Breast epithelium (tissue), 4 donors: ENCODE measurements at regions not wholly inside any gene's neighbourhood (a gene's known extent, or its start where the extent isn't known, plus 50 kb on each side); places are given as distances from the start of the nearest gene placed in this dataset.

Source experiments
- DNase-seq, 2 donors: peaks; one replicate each; pipeline ENCODE4 v3.0.0-alpha.2; 2019; ENCODE audit warnings: low spot score in 2 of 2
- H3K27ac ChIP-seq, 2 donors: fragments of 200-600 bp; sonication (generic) in 1 of 2; one replicate each; pipeline ENCODE4 v1.5.1; 2016 to 2019; ENCODE audit warnings: mild to moderate bottlenecking in 1 of 2
- H3K27me3 ChIP-seq, 2 donors: fragments of 200-600 bp; sonication (generic) in 1 of 2; one replicate each; pipeline versions ENCODE4 v1.5.1 to v1.6.0; 2017 to 2019; ENCODE audit warnings: control low read depth in 1 of 2, mild to moderate bottlenecking in 1 of 2
- H3K36me3 ChIP-seq: fragments of 200-600 bp; one replicate; pipeline ENCODE4 v1.5.1; 2019
- H3K4me1 ChIP-seq, 2 donors: fragments of 200-600 bp; sonication (generic); one replicate each; pipeline ENCODE4 v1.5.1; 2016 to 2019; ENCODE audit warnings: control low read depth in 1 of 2
- H3K4me3 ChIP-seq, 3 donors: fragments of 200-600 bp; sonication (generic); 1 replicate in 2 of 3; 2 replicates in 1 of 3; pipeline ENCODE4 v1.5.1; 2016 to 2019; ENCODE audit warnings: mild to moderate bottlenecking in 3 of 3, moderate library complexity in 2 of 3
- H3K9me3 ChIP-seq, 2 donors: fragments of 200-600 bp; sonication (generic) in 1 of 2; one replicate each; pipeline ENCODE4 v1.5.1; 2016 to 2019; ENCODE audit warnings: control low read depth in 1 of 2
- POLR2A ChIP-seq: fragments of 450-650 bp; IDR thresholded peaks from one replicate; pipeline ENCODE4 v1.6.1; 2016; ENCODE audit warnings: antibody characterized with exemption, mild to moderate bottlenecking, moderate library complexity
- POLR2AphosphoS5 ChIP-seq, 3 donors: sonication (generic); formaldehyde crosslinking; IDR thresholded peaks; one replicate each; pipeline ENCODE4 v1.6.1; 2017; ENCODE audit warnings: antibody characterized with exemption in 3 of 3
- intact Hi-C: fragments of 100-400 bp; cut with DNase I; formaldehyde crosslinking; loops from one replicate; pipeline ENCODE4 v1.15.1; 2023; ENCODE audit warnings: low total_unique reads
- TF ChIP-seq, protein P1 (sequence below), 3 donors: fragments of 450-650 bp; IDR thresholded peaks; one replicate each; pipeline ENCODE4 v1.5.1; 2016 to 2017; ENCODE audit warnings: antibody characterized with exemption in 3 of 3, mild to moderate bottlenecking in 3 of 3, moderate library complexity in 3 of 3

DNA sequence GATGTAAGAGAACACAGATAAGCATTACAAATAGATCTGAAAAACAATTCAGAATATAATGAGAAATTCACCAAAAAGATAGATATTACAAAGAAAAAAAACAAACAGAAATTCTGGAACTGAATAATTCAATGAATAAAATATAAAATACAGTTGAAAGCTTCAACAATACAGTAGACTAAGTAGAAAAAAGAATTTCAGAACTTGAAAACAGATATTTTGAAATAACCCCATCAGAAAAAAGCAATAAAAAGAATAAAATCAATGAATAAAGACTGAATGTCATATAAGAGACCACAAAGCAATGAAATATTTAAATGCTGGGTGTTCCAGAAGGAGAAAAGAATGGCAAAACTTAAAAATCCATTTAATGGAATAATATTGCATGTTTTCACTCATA, 611.4 kb upstream of the GHITM start:
- Histone ChIP-seq H3K27me3 (no peaks in the 10 kb centered on the region), H3K4me1 (no peaks in the 10 kb centered on the region), H3K36me3 (no peaks in the 10 kb centered on the region), H3K27ac (no peak overlapping the region), H3K4me3 (no peak overlapping the region), H3K9me3 (peaks cover 11 to 18% of the 10 kb centered on the region in 2 donors)
- no peak for TF ChIP-seq POLR2A
- TF ChIP-seq, protein P1, sequence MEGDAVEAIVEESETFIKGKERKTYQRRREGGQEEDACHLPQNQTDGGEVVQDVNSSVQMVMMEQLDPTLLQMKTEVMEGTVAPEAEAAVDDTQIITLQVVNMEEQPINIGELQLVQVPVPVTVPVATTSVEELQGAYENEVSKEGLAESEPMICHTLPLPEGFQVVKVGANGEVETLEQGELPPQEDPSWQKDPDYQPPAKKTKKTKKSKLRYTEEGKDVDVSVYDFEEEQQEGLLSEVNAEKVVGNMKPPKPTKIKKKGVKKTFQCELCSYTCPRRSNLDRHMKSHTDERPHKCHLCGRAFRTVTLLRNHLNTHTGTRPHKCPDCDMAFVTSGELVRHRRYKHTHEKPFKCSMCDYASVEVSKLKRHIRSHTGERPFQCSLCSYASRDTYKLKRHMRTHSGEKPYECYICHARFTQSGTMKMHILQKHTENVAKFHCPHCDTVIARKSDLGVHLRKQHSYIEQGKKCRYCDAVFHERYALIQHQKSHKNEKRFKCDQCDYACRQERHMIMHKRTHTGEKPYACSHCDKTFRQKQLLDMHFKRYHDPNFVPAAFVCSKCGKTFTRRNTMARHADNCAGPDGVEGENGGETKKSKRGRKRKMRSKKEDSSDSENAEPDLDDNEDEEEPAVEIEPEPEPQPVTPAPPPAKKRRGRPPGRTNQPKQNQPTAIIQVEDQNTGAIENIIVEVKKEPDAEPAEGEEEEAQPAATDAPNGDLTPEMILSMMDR (IDR thresholded peaks at IDR 0.05) = no peak
- TF ChIP-seq POLR2AphosphoS5 (IDR thresholded peaks at IDR 0.05) = no peak
- DNase-seq = no peak
- intact Hi-C loops = no loop called here

DNA sequence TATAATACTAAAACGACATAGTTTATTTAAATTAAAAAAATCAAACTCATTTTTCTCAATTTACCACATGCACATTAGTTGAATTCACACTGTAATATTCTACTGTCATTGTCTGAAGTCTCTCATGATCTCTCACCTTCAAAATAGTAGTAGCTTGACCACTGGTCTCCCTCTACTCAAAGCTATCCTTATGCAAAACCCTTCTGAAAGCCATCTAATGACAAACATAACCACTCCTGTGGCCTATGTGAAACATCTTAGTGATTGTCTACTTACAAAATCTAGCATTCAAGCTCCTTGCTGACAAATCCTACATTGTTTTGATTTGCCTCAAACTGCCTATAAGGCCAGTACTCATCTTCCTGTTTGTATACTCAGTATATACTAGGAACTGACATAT, 606.0 kb upstream of the GHITM start:
- Histone ChIP-seq H3K27me3 (no peaks in the 10 kb centered on the region), H3K4me1 (no peaks in the 10 kb centered on the region), H3K4me3 (no peak overlapping the region), H3K9me3 (peaks cover 0 to under 1% of the 10 kb centered on the region in 2 donors), H3K27ac (no peak overlapping the region), H3K36me3 (no peaks in the 10 kb centered on the region)
- intact Hi-C loops = no loop called here
- no peak for DNase-seq
- TF ChIP-seq POLR2A (no peak), POLR2AphosphoS5 (IDR thresholded peaks at IDR 0.05) (no peak)
- TF ChIP-seq, protein P1 (IDR thresholded peaks at IDR 0.05) = no peak

DNA sequence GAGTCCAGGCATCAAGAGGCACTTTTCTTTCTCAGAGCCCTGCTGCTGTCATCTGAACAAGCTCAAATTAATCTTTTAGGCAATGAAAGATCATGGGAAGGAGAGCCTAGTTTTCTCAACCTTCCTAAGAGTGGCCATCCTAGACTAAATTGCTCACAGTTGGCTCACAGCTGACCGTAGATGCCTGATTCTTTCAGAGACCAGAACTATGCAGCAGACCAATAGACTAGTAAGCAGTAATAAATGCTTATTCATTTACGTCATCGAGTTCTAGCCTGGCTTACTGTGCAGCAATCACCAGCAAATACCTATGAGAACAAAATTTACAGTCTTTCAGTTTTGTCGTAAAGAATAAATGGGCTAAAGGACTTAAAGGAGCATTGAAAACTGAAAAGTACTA, 602.9 kb upstream of the GHITM start:
- Histone ChIP-seq H3K4me1 (no peaks in the 10 kb centered on the region), H3K27me3 (no peaks in the 10 kb centered on the region), H3K9me3 (no peaks in the 10 kb centered on the region), H3K4me3 (no peak overlapping the region), H3K27ac (no peak overlapping the region), H3K36me3 (no peaks in the 10 kb centered on the region)
- intact Hi-C loops = no loop called here
- TF ChIP-seq POLR2AphosphoS5 (IDR thresholded peaks at IDR 0.05) (no peak), POLR2A (no peak)
- TF ChIP-seq, protein P1 (IDR thresholded peaks at IDR 0.05) = no peak
- no peak for DNase-seq

DNA sequence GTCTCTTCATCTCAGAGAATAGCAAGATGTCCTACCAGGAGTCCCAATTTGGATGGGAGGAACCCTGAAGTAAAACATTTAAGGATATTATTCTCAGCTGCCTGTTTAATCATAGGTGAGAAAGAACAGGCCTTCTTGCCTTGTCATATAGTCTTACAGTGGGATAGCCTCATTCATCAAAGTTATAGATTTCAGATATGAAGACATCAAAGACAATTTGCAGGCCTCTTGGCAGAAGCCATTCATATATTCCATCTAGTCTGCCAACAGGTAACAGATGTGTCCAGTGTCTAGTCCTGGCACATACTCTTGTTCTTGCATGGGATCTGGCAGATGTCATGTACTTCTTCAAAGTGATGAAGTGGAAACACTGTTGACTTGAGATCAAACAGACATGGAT, 601.3 kb upstream of the GHITM start:
- H3K4me3 ChIP-seq = no peak overlapping the region

DNA sequence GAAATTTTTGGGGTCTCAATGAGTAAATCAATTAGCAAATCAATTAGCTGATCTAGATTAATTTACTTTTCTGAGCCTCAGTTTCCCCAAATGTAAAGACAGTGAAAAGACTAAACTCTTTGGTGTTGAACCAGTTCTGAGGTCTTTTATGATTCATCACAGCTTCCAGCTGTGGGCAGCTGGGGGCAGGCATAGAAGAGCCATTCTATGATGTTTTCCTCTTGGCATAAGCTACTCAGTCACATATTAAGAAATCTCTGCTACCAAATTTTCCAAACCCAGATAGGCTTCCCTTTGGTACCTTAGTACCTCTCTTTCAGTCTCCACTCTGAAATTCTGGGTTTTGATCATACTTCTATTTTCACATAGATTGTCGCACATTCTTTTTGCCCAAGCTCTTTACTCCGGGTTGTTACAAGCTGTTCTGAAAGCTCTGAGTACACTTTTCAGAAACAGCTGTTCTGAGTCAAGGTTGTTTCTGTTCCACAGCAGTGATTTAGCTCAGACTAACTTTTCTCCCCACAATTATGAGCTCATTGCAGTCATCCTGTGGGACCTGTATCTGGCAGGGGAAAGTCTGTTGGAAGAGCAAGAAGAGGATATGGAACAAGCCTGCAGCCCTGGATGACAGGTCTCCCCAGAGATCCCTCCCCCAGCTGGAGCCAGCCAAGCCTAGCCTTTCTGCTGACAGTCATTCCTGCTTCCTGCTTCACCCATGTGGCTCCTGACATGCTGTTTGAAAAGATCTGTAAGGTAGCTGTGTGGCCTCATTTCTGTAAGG, 599.6 kb upstream of the GHITM start:
- no peak for DNase-seq
- TF ChIP-seq POLR2AphosphoS5 (IDR thresholded peaks at IDR 0.05) = no peak
- TF ChIP-seq, protein P1 (IDR thresholded peaks at IDR 0.05) = no peak
- TF ChIP-seq POLR2A = no peak
- no peaks in the 10 kb centered on the region for H3K4me1 ChIP-seq

More for the DNA sequence above, 601.3 kb upstream of the GHITM start:
- H3K27me3 ChIP-seq = no peaks in the 10 kb centered on the region
- DNase-seq = no peak
- no peaks in the 10 kb centered on the region for H3K9me3 ChIP-seq
- TF ChIP-seq POLR2A (no peak), POLR2AphosphoS5 (IDR thresholded peaks at IDR 0.05) (no peak)
- TF ChIP-seq, protein P1 (IDR thresholded peaks at IDR 0.05) = no peak
- no peak overlapping the region for H3K27ac ChIP-seq
- H3K4me1 ChIP-seq = no peaks in the 10 kb centered on the region
- intact Hi-C loops = no loop called here
- H3K36me3 ChIP-seq = no peaks in the 10 kb centered on the region

More for the DNA sequence above, 599.6 kb upstream of the GHITM start:
- Histone ChIP-seq H3K36me3 (no peaks in the 10 kb centered on the region), H3K27me3 (no peaks in the 10 kb centered on the region), H3K9me3 (no peaks in the 10 kb centered on the region), H3K27ac (no peak overlapping the region), H3K4me3 (no peak overlapping the region)
- intact Hi-C loops = no loop called here
